Central memory CD8-positive, alpha-beta T cell (primary cell): ENCODE measurements at regions not wholly inside any gene's neighbourhood (a gene's known extent, or its start where the extent isn't known, plus 50 kb on each side); places are given as distances from the start of the nearest gene placed in this dataset.

ENCODE experiments used
- ATAC-seq: fragments of 150-1000 bp; cut with Tn5 transposase; replicated peaks from 2 replicates; pipeline ENCODE4 v1.10.0; 2022; ENCODE audit warnings: mild to moderate bottlenecking, moderate FRiP score, moderate number of reproducible peaks; ENCODE audit not compliant: poor library complexity, severe bottlenecking; ENCODE audit errors: extremely low read depth
- DNase-seq, 2 donors: peaks; one replicate each; pipeline ENCODE4 v3.0.0; 2021; ENCODE audit warnings: low spot score in 2 of 2
- H3K27ac Mint-ChIP-seq: one replicate; pipeline ENCODE4 v1.8.0; 2022; ENCODE audit warnings: low read depth, mild to moderate bottlenecking, moderate library complexity, mixed read lengths
- H3K27me3 Mint-ChIP-seq: one replicate; pipeline ENCODE4 v1.8.0; 2022; ENCODE audit warnings: mixed read lengths
- H3K36me3 Mint-ChIP-seq: one replicate; pipeline ENCODE4 v1.8.0; 2022; ENCODE audit warnings: mild to moderate bottlenecking, moderate library complexity, mixed read lengths; ENCODE audit not compliant: insufficient read depth
- H3K4me1 Mint-ChIP-seq: one replicate; pipeline ENCODE4 v1.8.0; 2022; ENCODE audit warnings: mixed read lengths
- H3K4me3 Mint-ChIP-seq: one replicate; pipeline ENCODE4 v1.8.0; 2022; ENCODE audit warnings: mild to moderate bottlenecking, moderate library complexity, mixed read lengths
- H3K9me3 Mint-ChIP-seq: one replicate; pipeline ENCODE4 v1.8.0; 2022; ENCODE audit warnings: mixed read lengths

GRCh38 chr13:83992566-83993358 lies 110.5 kb upstream of the SLITRK1 start:
- Mint-ChIP-seq H3K9me3 (no peaks in the 10 kb centered on the region), H3K27ac (no peak overlapping the region), H3K4me1 (no peaks in the 10 kb centered on the region), H3K27me3 (no peaks in the 10 kb centered on the region), H3K36me3 (no peaks in the 10 kb centered on the region), H3K4me3 (no peak overlapping the region)
- DNase-seq = no peak
- no peak for ATAC-seq

- Mint-ChIP-seq H3K9me3 (no peaks in the 10 kb centered on the region), H3K36me3 (peaks cover 2% of the 10 kb centered on the region), H3K27me3 (peaks cover 9% of the 10 kb centered on the region), H3K4me3 (no peak overlapping the region), H3K4me1 (peaks cover 11% of the 10 kb centered on the region), H3K27ac (no peak overlapping the region)
- no peak for DNase-seq
- ATAC-seq = no peak
Observed at GRCh38 chr13:83987394-83987793, 105.1 kb upstream of the SLITRK1 start.

- no peak overlapping the region for H3K4me3 Mint-ChIP-seq
- peaks cover 2% of the 10 kb centered on the region for H3K36me3 Mint-ChIP-seq
- ATAC-seq (no peak), DNase-seq (no peak)
- peaks cover 11% of the 10 kb centered on the region for H3K4me1 Mint-ChIP-seq
- H3K27me3 Mint-ChIP-seq = peaks cover 9% of the 10 kb centered on the region
- H3K27ac Mint-ChIP-seq = no peak overlapping the region
- H3K9me3 Mint-ChIP-seq = no peaks in the 10 kb centered on the region
Observed at GRCh38 chr13:83984793-83985192, 102.5 kb upstream of the SLITRK1 start.

GRCh38 chr13:83980331-83980730 lies 98.1 kb upstream of the SLITRK1 start:
- no peak overlapping the region for H3K27ac Mint-ChIP-seq
- peaks cover 1% of the 10 kb centered on the region for H3K36me3 Mint-ChIP-seq
- DNase-seq (no peak), ATAC-seq (no peak)
- no peaks in the 10 kb centered on the region for H3K9me3 Mint-ChIP-seq
- no peak overlapping the region for H3K4me3 Mint-ChIP-seq
- no peaks in the 10 kb centered on the region for H3K27me3 Mint-ChIP-seq
- peaks cover 26% of the 10 kb centered on the region for H3K4me1 Mint-ChIP-seq

- Mint-ChIP-seq H3K4me1 (peaks cover 24% of the 10 kb centered on the region), H3K36me3 (peaks cover 1% of the 10 kb centered on the region), H3K27ac (no peak overlapping the region), H3K27me3 (no peaks in the 10 kb centered on the region), H3K9me3 (no peaks in the 10 kb centered on the region), H3K4me3 (peak overlapping the region; percentile 2)
- peak; percentile 65 for ATAC-seq
- no peak for DNase-seq
Observed at GRCh38 chr13:83975655-83976165, 93.4 kb upstream of the SLITRK1 start.

- Mint-ChIP-seq H3K27ac (no peak overlapping the region), H3K9me3 (no peaks in the 10 kb centered on the region), H3K4me1 (no peaks in the 10 kb centered on the region), H3K36me3 (no peaks in the 10 kb centered on the region), H3K27me3 (no peaks in the 10 kb centered on the region), H3K4me3 (no peak overlapping the region)
- ATAC-seq = no peak
- DNase-seq = no peak
Observed at GRCh38 chr13:83958531-83958930, 76.3 kb upstream of the SLITRK1 start.

- no peaks in the 10 kb centered on the region for H3K36me3 Mint-ChIP-seq
Observed at GRCh38 chr13:83955011-83955410, 72.7 kb upstream of the SLITRK1 start.

GRCh38 chr13:83953916-83954315 lies 71.6 kb upstream of the SLITRK1 start:
- Mint-ChIP-seq H3K27ac (no peak overlapping the region), H3K9me3 (no peaks in the 10 kb centered on the region), H3K27me3 (peaks cover 4% of the 10 kb centered on the region), H3K4me1 (no peaks in the 10 kb centered on the region), H3K4me3 (no peak overlapping the region), H3K36me3 (no peaks in the 10 kb centered on the region)
- DNase-seq (no peak), ATAC-seq (no peak)

More at GRCh38 chr13:83955011-83955410, 72.7 kb upstream of the SLITRK1 start:
- H3K27ac Mint-ChIP-seq = no peak overlapping the region
- H3K4me1 Mint-ChIP-seq = no peaks in the 10 kb centered on the region
- no peaks in the 10 kb centered on the region for H3K9me3 Mint-ChIP-seq
- ATAC-seq = no peak
- H3K4me3 Mint-ChIP-seq = no peak overlapping the region
- no peaks in the 10 kb centered on the region for H3K27me3 Mint-ChIP-seq
- DNase-seq = no peak

GRCh38 chr13:83950293-83950692 lies 68.0 kb upstream of the SLITRK1 start:
- DNase-seq (no peak), ATAC-seq (no peak)
- Mint-ChIP-seq H3K9me3 (no peaks in the 10 kb centered on the region), H3K27ac (no peak overlapping the region), H3K4me1 (no peaks in the 10 kb centered on the region), H3K27me3 (peaks cover 17% of the 10 kb centered on the region), H3K36me3 (no peaks in the 10 kb centered on the region), H3K4me3 (no peak overlapping the region)

- Mint-ChIP-seq H3K27me3 (peaks cover 18% of the 10 kb centered on the region), H3K27ac (no peak overlapping the region), H3K36me3 (no peaks in the 10 kb centered on the region), H3K9me3 (no peaks in the 10 kb centered on the region), H3K4me1 (no peaks in the 10 kb centered on the region), H3K4me3 (no peak overlapping the region)
- DNase-seq (no peak), ATAC-seq (no peak)
Observed at GRCh38 chr13:83943530-83944279, 61.4 kb upstream of the SLITRK1 start.

- H3K36me3 Mint-ChIP-seq = no peaks in the 10 kb centered on the region
- no peaks in the 10 kb centered on the region for H3K9me3 Mint-ChIP-seq
- no peak overlapping the region for H3K4me3 Mint-ChIP-seq
- ATAC-seq (no peak), DNase-seq (no peak)
- no peak overlapping the region for H3K27ac Mint-ChIP-seq
- no peaks in the 10 kb centered on the region for H3K4me1 Mint-ChIP-seq
- peaks cover 7% of the 10 kb centered on the region for H3K27me3 Mint-ChIP-seq
Observed at GRCh38 chr13:83941701-83942335, 59.5 kb upstream of the SLITRK1 start.

- Mint-ChIP-seq H3K36me3 (no peaks in the 10 kb centered on the region), H3K4me3 (no peak overlapping the region), H3K27me3 (peaks cover 7% of the 10 kb centered on the region), H3K9me3 (no peaks in the 10 kb centered on the region), H3K27ac (no peak overlapping the region), H3K4me1 (no peaks in the 10 kb centered on the region)
- ATAC-seq = no peak
- DNase-seq = no peak
Observed at GRCh38 chr13:83940742-83941141, 58.5 kb upstream of the SLITRK1 start.
